Keratinocyte (primary cell): ENCODE measurements at regions not wholly inside any gene's neighbourhood (a gene's known extent, or its start where the extent isn't known, plus 50 kb on each side); places are given as distances from the start of the nearest gene placed in this dataset.

Experiments
- DNase-seq: peaks from one replicate; pipeline ENCODE4 v3.0.0-alpha.2; 2011; ENCODE audit warnings: low read depth, missing footprints, low spot score
- FAIRE-seq: peaks from 2 replicates; lab custom pipeline; 2011; peaks lifted over from hg19 to GRCh38; lab: Jason Lieb, UNC
- H2AFZ ChIP-seq: 2 replicates; pipeline ENCODE4 v1.6.0; 2012; ENCODE audit warnings: low read length, control low read depth, inconsistent platforms; ENCODE audit not compliant: control insufficient read depth
- H3K27ac ChIP-seq: 2 replicates; pipeline ENCODE4 v1.5.1; 2011; ENCODE audit warnings: low read length; ENCODE audit not compliant: control insufficient read depth, insufficient read depth
- H3K27me3 ChIP-seq: 3 replicates; pipeline ENCODE4 v1.6.0; 2011; ENCODE audit warnings: low read length; ENCODE audit not compliant: control insufficient read depth, insufficient read depth; ENCODE audit errors: extremely low read depth
- H3K36me3 ChIP-seq, 2 experiments: 2 replicates in 1 of 2; 3 replicates in 1 of 2; pipeline ENCODE4 v1.5.1; 2011; ENCODE audit warnings: low read length in 2 of 2, mild to moderate bottlenecking in 1 of 2; ENCODE audit not compliant: control insufficient read depth in 2 of 2, insufficient read depth in 2 of 2; ENCODE audit errors: extremely low read depth in 1 of 2
- H3K4me1 ChIP-seq: 3 replicates; pipeline ENCODE4 v1.5.1; 2011; ENCODE audit warnings: low read length; ENCODE audit not compliant: control insufficient read depth, insufficient read depth; ENCODE audit errors: extremely low read depth
- H3K4me2 ChIP-seq: 3 replicates; pipeline ENCODE4 v1.6.0; 2011; ENCODE audit warnings: low read depth, low read length; ENCODE audit not compliant: control insufficient read depth, insufficient read depth; ENCODE audit errors: extremely low read depth
- H3K4me3 ChIP-seq, 3 experiments: fragments of 200-600 bp in 1 of 3; sonication (generic) in 1 of 3; 2 replicates in 2 of 3; 3 replicates in 1 of 3; pipeline ENCODE4 v1.5.1; 2011 to 2016; ENCODE audit warnings: low read length in 3 of 3, mild to moderate bottlenecking in 3 of 3, control low read depth in 2 of 3, inconsistent platforms in 1 of 3, low read depth in 1 of 3, mixed read lengths in 1 of 3, mixed run types in 1 of 3, moderate library complexity in 1 of 3; ENCODE audit not compliant: control insufficient read depth in 2 of 3, insufficient read depth in 2 of 3; ENCODE audit errors: extremely low read depth in 1 of 3
- H3K79me2 ChIP-seq: 2 replicates; pipeline ENCODE4 v1.6.0; 2012; ENCODE audit warnings: low read length; ENCODE audit not compliant: control insufficient read depth, insufficient read depth
- H3K9ac ChIP-seq: 3 replicates; pipeline ENCODE4 v1.6.0; 2011; ENCODE audit warnings: low read length; ENCODE audit not compliant: control insufficient read depth, insufficient read depth; ENCODE audit errors: extremely low read depth
- H3K9me1 ChIP-seq: 3 replicates; pipeline ENCODE4 v1.6.0; 2011; ENCODE audit warnings: low read length; ENCODE audit not compliant: control insufficient read depth, insufficient read depth; ENCODE audit errors: extremely low read depth
- H3K9me3 ChIP-seq: 2 replicates; pipeline ENCODE4 v1.5.1; 2012; ENCODE audit warnings: low read depth, low read length; ENCODE audit not compliant: control insufficient read depth
- H4K20me1 ChIP-seq: 3 replicates; pipeline ENCODE4 v1.6.0; 2011; ENCODE audit warnings: low read length; ENCODE audit not compliant: control insufficient read depth, insufficient read depth; ENCODE audit errors: extremely low read depth
- CTCF ChIP-seq, 3 experiments: IDR thresholded peaks in 1 of 3; conservative IDR thresholded peaks in 1 of 3; optimal IDR thresholded peaks in 1 of 3; 2 replicates in 2 of 3; 3 replicates in 1 of 3; pipeline versions ENCODE3 to v1.5.1; 2011; ENCODE audit warnings: low read length in 3 of 3, mild to moderate bottlenecking in 3 of 3, moderate library complexity in 2 of 3, control low read depth in 1 of 3, inconsistent platforms in 1 of 3; ENCODE audit not compliant: insufficient read depth in 2 of 3; ENCODE audit errors: extremely low read depth in 1 of 3
- EZH2 ChIP-seq: IDR thresholded peaks from one replicate; pipeline ENCODE4 v1.6.1; 2012; ENCODE audit warnings: inconsistent platforms, mild to moderate bottlenecking, low read length, moderate library complexity
- dilution Hi-C: fragments of 300-500 bp; cut with MboI; formaldehyde crosslinking; loops from one replicate; pipeline ENCODE4 v1.7.0; 2020; ENCODE audit warnings: low sequenced_read_pairs; ENCODE audit not compliant: extremely low pct_ligation_motif_present

GRCh38 chr14:61111731-61112130 lies 130.7 kb downstream of the SLC38A6 start:
- no peak overlapping the region for H3K4me2 ChIP-seq
- FAIRE-seq, result no peak

GRCh38 chr14:61111209-61111665 lies 130.2 kb downstream of the SLC38A6 start:
- FAIRE-seq (no peak), DNase-seq (no peak)
- no peak for TF ChIP-seq CTCF (optimal IDR thresholded peaks at IDR 0.05 in 1 of 3, IDR thresholded peaks at IDR 0.05 in 1 of 3, conservative IDR thresholded peaks at IDR 0.05 in 1 of 3; ENCODE audit: extremely low read depth in 1 of 3, insufficient read depth in 2 of 3, low read length in 3 of 3)
- no peak for TF ChIP-seq EZH2
- no peak overlapping the region for H3K27ac ChIP-seq
- H3K4me2 ChIP-seq, result no peak overlapping the region
- no peaks in the 10 kb centered on the region for H3K79me2 ChIP-seq
- no peaks in the 10 kb centered on the region for H3K9me1 ChIP-seq
- no peaks in the 10 kb centered on the region for H3K27me3 ChIP-seq
- no peak overlapping the region for H2AFZ ChIP-seq
- peaks cover 6% of the 10 kb centered on the region for H3K4me1 ChIP-seq
- H3K4me3 ChIP-seq, result no peak overlapping the region
- no peaks in the 10 kb centered on the region for H4K20me1 ChIP-seq
- H3K9ac ChIP-seq, result no peak overlapping the region
- peaks cover 3% of the 10 kb centered on the region for H3K9me3 ChIP-seq
- no peaks in the 10 kb centered on the region for H3K36me3 ChIP-seq
- dilution Hi-C loops, result no loop called here

More at GRCh38 chr14:61111731-61112130, 130.7 kb downstream of the SLC38A6 start:
- no peak for DNase-seq
- dilution Hi-C loops, result no loop called here
- no peak for TF ChIP-seq EZH2
- no peak for TF ChIP-seq CTCF (optimal IDR thresholded peaks at IDR 0.05 in 1 of 3, IDR thresholded peaks at IDR 0.05 in 1 of 3, conservative IDR thresholded peaks at IDR 0.05 in 1 of 3; ENCODE audit: extremely low read depth in 1 of 3, insufficient read depth in 2 of 3, low read length in 3 of 3)
- no peaks in the 10 kb centered on the region for H3K36me3 ChIP-seq
- H3K9me1 ChIP-seq, result no peaks in the 10 kb centered on the region
- H3K27me3 ChIP-seq, result no peaks in the 10 kb centered on the region
- peaks cover 6% of the 10 kb centered on the region for H3K4me1 ChIP-seq
- H3K79me2 ChIP-seq, result no peaks in the 10 kb centered on the region
- H2AFZ ChIP-seq, result no peak overlapping the region
- peaks cover 3% of the 10 kb centered on the region for H3K9me3 ChIP-seq
- H3K9ac ChIP-seq, result no peak overlapping the region
- no peak overlapping the region for H3K27ac ChIP-seq
- no peak overlapping the region for H3K4me3 ChIP-seq
- H4K20me1 ChIP-seq, result no peaks in the 10 kb centered on the region
